Stimulated activated CD4-positive, alpha-beta T cell treated with anti-CD3 and anti-CD28 coated beads, Interleukin-15, amount 100 ng/mL, for 24 hours (primary cell): ENCODE measurements at regions not wholly inside any gene's neighbourhood (a gene's known extent, or its start where the extent isn't known, plus 50 kb on each side); places are given as distances from the start of the nearest gene placed in this dataset.

ENCODE experiments used
- DNase-seq: peaks from one replicate; pipeline ENCODE4 v3.0.0-alpha.2; 2020

DNA sequence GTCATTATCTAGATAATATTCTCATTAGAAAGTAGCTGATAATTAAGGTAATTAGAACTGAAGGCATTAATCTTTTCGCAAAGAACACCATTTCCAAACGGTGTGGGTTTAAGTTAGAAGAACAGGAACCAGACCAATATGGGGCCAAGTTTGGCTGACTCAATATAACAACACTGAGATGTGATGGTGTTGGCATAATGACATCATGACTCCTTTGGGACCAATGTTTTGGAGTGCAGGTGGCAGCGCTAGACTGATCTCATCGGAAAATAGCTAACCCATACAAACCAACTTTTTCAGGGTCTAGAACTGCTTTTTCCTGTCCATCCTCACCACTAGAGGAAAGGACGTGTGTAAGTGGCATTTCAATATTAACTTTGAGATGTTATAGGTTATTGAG lies 1171.7 kb upstream of the ZEB2 start:
- DNase-seq = no peak

DNA sequence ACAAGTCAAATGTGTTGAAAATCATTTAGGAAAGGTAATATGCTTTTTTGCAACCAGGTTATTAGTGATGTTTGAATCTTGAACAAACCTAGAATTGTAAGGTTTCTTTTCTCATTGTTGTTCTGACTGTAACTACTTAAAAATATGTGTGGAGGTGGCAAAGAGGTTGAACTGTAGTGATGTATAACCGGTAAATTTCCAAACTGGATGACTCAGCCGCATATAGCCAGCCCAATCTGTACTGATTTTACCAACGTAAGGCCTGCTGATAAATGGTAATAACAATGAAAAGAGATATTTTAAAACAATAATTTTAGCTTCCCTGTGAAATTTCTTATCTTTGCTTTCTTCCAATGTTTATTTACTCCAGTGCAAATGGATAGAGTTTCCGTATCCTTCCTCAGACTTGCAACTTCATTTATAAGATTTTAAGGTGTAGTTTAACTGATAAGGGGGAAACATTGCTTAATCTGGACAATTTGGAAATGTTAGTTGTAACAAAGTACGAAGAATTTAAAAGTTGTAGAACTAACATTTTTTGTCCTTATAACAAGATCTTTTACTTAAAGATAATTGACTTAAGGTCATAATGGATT lies 1170.4 kb upstream of the ZEB2 start:
- DNase-seq = no peak

DNA sequence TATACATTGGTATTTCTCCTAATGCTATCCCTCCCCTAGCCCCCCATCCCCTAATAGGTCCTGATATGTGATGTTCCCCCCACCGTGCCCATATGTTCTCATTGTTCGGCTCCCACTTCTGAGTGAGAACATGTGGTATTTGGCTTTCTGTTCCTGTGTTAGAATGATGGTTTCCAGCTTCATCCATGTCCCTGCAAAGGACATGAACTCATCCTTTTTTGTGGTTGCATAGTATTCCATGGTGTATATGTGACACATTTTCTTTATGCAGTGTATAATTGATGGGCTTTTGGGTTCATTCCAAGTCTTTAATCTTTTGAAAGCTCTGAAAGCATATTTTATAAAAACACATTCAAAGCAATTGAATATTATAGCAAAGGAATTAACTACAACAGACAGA lies 1169.4 kb upstream of the ZEB2 start:
- DNase-seq = no peak

DNA sequence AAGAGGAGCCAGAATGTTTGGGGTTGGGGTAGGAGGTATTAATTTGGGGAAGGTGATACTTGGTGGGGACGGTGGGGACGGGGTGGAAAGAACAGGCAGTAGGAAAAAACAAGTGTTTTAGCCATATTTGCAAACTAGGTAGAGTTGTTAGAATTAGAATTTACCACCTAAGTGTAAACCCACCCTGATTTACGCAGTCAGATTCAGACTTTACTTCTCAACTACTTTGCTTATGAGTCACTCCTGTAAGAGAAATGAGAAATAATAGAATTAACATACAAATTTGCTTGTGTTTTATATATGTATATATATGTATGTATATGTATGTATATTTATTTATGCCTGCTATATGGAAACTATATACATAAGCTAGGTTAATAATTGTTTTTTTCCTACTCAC lies 1168.2 kb upstream of the ZEB2 start:
- no peak for DNase-seq

DNA sequence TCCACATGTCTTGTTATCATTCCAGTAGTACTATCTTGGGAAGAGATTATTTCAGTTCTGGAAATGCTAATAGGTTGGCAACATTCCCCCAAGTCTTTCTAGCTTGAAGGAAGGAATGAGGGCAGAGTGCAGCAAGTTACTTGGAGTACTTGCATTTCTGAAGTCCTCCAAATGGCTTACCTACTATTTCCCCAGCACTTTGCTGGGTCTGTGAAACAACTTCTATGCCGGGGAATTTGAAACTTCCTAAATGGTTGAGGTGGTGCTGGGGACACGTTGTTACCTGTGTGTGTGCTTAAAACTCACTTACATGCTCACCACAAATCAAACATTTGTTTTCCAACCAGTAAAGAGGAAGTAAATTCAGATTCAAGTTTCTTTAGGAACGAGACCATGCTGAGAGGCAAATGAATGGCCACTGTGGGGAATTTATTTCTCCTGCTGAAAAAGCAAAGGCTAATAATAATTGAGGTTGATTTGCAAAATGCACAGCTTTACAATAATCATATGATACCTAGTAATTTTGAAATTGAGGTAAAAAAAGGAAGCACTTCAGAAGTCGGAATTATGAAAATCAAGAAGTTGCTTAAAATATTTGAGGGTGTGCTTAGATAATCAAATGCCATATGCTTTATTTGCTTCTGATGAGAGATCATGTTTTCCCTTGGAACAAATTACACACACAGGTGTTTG lies 1167.7 kb upstream of the ZEB2 start:
- DNase-seq = no peak

DNA sequence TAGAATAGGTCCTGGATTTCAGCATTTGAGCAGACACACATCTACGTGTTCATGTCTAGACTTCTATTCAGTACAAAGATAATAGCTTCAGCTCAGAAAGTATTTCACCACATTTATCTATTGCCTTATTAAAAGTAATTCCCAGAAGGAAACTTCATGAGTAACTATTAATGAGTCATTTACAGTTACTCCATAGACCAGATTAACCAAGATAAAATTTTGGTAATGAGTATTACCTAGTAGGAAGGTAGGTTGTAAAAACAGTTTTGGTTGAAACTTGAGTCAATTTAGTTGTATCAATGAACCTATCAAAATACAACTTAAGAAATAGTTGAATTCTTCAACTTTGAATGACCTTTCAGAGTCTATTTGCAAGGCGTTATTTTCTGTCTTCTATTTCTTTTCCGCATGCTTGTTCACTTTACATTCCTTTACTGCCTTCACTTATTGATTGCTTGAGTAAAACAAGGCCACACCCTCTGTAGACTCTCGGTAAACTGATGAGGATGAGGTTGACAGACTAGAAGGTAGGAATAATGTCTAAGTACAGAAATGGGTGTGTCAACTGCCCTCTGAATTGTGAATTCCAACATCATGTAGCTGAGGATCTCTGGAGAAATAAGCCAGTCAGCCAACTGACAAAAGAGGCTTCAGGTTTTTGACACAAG lies 1165.6 kb upstream of the ZEB2 start:
- no peak for DNase-seq

DNA sequence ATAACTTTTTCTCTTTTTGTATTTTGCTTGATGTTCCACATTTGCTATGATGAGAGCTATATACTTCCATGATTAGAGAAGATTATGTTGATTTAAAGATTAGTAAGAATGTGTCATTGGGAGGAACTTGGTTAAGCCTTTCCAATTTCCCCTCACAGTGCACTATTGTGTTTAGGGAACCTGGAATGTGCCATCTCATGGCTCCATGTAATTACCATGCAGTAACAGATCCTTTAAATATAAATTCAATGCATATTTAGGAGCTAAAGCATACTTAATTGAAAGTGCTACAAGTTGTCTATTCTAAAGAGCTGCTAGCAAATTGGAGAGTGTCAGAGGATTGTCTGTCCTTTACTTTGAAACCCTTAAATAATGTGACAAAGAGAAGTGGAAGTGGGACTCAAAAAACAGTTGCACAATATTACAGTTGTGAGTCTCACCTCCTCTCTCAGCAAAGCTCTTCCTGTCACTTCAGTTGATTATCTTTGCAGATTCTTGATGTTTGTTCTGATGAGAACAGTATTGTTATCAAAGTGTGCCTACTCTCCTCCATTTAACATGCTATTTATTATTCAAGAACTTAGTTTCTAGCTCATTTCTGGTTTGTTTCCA lies 1162.7 kb upstream of the ZEB2 start:
- DNase-seq = no peak

DNA sequence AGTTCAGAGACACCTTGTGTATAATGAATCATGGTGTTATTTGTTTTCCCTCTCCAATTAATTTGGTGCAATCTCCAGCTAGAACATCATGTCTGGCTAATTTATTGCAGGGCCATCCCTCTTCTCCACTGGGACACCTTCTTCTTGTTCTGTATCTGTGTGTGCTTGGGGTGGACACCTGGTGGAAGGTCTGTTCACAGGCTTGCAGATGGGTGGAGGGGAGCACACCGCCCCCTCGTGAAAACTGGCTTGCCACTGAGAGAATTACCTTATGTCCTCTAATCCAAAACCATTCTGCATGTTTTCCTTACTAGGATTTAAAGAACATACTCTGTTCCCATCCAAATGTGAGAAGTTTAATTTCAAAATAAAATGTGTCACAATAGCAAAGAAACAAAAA lies 1160.4 kb upstream of the ZEB2 start:
- DNase-seq = no peak

DNA sequence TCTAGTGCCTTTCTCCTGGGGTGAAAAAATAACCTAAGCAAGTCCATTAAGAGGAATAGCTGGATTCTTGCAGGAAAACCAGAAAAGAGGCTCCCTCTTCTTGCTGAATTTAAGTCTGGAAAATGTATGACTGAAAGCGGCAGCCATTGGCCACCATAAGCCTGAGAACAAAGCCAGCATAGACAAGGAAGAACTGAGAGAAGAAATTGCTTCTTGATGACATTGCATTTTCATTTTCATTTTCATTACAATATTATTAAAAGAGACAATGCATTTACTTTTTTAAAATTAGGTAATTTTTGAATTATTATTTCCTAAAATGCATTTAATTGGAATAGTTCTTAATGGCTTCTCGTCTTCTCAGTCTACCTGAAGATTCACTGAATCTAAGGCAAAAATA lies 1157.5 kb upstream of the ZEB2 start:
- no peak for DNase-seq

DNA sequence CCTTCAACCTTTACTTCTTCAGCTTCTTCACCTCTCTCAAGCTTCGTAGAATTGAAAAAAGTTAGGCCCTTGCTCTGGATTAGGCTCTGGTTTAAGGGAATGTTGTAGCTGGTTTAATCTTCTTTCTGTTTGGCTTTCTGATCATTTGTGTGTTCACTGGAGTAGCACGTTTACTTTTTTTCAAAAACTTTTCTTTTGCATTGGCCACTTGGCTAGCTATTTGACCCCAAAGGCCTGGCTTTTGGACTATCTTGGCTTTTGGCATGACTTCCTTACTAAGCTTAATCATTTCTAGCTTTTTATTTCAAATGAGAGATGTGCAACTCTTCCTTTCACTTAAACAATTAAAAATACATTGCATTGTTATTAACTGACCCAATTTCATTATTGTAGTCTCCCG lies 1154.8 kb upstream of the ZEB2 start:
- DNase-seq = no peak

DNA sequence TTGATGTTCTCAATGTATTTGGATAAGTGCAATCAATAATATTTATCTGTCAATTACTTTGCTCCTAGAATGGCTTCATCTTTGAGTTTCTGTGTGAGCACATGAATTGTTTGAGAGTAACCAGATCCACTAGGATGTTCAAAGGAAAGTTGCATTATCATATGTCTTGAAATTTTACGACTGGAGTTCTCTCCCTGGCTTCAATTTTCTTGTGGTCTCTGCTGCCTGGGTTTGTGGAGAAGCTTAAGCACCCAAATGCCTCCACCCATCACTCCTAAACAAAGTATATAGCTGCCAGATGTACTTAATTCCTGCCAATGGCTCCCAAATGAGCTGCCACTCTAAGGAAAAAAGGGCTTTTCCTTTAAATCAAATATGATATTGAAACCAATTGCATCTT lies 1149.4 kb upstream of the ZEB2 start:
- no peak for DNase-seq

DNA sequence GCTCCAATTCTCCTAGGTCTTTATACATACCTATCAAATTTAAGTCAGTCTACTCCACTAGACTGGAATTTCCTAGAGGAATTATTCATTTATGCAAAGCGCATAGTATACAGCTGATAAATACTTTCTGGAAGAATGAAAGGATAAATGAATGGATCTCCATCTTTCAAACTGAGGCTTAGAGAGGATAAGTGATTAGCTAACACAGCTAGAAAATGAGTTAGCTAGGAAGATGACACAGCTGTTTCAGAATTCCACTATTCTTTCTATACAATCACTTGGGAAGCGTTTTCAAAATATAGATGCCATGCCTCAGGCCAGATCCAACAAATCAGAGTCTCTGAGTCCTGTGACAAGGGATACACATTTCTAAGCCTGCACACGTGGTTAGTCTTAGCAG lies 1146.6 kb upstream of the ZEB2 start:
- DNase-seq = no peak

DNA sequence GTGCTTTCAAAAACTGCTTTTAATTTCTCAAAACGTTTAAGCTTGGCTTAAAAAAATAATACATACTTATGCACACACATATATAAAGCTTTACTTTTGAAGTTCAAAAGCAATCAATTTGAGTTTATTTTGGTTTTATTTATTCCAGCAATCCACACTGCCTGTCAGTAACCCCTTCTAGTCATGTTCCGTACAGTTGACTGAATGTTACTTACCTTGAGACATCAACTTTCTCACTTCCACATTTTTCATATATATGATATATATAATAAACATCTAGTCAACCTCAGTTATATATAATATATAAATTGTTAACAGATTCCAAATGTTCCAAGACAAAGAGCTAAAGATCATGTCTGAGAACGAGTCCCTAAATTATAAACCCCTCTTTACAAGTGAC lies 1137.3 kb upstream of the ZEB2 start:
- no peak for DNase-seq

DNA sequence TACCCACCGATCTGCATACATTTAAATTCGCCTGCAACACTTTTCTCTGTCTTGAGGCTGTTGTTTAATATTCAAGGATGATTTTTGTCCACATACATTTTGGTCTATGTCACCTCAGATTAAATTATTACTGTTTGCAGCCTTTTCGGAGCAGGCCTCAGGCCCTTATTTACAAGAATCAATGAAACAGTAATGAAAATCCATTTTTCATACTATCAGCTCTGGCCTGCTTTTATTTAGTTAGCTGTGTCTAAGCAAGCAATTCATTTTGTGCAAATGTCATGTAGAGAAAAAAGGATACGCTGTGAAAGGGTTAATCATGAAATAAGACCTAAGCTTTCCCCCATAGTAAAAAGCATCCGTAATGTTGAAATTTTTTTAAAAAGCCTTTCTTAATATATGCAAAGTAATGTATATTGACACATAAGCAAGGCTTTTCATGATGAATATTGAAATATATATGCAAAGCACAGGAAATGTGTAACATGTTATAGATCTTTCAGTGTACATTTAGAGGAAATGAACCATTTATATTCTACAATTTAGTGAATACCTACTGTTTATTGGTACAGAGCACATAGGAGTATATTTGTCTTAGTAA lies 1135.3 kb upstream of the ZEB2 start:
- no peak for DNase-seq

DNA sequence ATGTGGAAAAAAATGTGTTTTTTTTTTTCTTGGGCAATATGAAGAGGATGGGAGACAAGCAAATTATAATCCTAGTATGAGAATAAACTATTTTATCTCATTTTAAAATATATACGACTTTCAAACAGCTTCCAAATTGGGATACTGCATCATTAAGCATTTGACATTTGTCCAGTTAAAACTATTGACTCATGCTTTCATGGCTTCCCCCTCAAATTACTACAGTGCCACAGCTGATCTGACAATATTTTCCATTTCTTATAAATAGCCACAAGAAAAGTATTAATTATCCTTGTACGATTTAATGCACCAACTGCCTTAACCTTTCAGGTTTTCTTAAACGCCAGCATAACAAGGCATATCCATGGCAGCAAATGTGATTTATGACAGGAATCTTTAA lies 1134.8 kb upstream of the ZEB2 start:
- DNase-seq = no peak

DNA sequence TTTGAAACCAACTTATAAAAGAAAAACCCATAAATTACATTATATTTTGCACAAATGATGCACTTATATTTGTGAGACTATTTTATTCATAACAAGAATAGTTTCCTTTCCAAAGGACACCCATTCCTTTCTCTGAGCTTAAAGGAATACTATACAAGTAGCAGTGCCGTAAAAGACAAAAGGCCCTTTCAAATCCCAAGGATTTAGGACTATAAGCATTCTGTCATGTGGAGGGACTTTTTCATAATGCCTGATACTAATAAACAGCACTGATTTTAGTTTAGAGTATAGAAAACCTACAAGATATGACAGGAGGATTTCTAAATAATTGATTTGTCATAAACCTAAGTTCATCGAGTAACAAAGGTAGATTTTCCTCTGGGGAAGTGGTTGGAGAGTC lies 1134.2 kb upstream of the ZEB2 start:
- DNase-seq = no peak

DNA sequence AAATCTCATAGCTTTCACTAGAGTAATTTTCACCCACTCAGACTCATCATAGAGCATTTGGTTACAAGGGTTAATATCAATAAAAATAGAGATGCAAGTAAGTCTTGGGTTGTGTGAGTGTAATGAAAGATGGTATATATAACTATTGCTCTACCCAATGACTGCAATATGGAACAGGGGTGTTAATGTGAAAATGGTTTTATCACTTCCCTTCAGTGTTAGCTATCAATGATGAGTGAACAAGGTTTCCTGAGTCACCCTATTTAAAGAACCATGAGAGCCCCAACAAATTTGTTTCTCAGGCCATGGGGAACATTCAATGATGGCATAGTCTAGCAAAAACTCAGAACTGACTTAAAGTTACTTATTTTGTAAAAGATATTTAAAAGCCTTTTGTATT lies 1133.6 kb upstream of the ZEB2 start:
- DNase-seq = no peak

DNA sequence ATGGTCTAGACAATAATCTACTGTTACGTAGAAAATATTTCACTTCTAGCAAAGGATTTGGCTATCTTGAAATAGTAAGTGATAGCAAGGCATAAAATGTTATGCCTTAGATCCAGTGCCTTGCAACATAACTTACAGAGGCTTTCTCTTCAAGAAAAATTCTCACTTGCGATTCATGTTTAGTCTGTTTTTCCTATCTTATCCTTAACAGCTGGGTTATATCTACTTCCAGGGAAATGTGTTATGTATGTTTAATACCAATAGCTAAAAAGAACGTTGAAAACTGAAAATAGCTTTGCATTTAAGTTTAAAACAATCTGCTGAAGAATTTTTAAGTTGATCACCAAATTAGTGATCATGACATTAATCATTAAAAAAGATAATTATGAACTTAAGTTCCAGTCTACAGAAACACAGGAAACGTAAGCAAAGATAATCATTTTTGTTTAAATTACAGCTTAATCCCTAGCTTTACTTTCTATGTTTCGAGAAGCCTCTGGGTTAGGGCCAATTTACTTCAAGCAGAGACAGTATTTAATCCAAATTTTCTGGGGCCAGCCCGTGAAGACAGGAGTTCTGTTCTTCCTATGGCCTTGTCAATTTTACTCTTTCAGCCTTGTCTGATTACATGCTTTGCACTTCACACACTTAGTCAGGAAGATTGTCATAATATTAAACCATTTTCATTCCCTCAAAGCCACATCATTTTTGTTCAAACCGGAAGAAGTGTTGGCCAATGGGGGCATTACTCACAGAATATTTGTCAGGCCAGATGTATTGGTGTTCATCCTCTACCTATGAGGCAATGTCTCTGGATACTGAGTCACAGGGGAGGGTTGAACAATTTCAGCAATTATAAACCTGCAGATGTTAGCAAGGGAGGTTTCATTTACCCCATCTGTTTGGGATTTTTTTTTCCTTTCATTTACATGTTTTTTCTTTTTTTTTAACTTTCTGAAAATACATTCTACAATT lies 1132.9 kb upstream of the ZEB2 start:
- DNase-seq = no peak

DNA sequence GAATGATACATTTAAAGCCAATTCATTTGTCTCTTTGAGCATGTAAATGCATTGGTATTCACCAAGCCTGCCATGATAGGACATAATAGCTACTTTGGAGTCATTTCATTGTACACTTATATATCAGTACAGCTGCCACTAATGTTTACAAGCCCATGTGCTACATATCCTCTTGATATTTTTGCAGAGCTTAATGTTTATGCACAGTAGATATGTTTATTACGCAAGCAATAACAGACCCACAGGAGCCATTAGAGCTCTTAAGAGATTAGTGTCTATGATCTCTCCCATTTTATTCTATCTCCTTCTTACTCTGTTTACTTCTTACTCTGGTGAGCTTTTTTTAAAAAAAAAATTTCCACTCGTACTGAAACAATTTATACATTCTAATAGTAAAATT lies 1132.1 kb upstream of the ZEB2 start:
- DNase-seq = no peak

DNA sequence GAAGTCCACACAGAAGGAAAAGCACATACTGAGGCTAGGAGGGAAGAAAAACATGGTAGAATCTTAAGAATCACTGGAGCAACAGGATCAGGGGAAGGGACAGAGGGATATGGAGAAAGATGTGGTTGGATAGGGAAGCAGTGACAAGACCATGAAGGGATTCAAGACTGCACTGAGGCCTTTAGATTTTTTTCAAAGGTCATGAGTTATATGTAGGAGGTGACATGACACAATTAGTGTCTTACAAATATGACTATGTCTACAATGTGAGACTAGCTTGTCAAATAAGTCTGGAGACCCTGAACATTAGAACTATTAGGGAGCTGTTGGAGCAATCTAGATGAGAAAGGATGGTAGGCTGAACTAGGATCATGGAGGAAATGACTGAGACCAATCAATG lies 1130.3 kb upstream of the ZEB2 start:
- no peak for DNase-seq

DNA sequence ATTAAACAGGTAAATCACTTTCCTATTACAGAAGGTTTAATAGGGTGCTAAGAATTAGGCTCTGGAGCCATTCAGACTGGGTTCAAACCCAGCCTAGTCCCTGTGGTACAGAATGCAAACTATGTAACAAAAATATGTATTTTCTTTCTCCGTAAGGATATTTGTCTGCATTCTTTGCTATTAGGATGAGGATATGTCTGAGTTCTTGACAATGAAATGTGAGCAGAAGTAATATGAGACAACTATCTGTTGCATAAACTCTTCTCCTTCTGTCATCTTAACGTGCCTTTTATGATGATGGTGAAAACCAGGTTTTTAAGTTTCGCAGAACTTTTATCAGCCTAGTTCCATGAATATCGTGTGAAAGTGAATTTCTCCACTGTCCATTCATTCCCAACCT lies 1129.1 kb upstream of the ZEB2 start:
- DNase-seq = no peak

DNA sequence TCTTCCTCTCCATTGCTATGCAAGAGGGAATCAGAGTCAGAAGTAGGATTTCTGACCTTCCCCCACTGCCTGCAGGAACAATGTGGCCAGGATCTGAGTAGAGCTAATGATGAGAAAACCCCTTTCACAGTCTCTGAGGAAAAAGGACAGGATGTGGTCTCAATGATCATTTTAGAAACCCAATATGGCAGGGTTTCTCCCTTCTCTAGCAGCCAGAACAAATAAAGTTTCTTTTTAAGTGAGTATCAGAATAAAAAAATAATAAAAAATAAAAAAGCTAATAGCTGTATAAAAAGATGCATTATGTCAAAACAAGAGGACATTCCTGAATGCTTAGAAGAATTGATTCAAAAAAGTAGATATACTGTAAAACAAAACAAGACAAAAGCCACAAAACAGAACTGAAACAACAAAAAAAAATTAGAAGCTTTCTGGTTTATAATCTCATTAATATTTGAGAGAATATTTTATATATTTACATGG lies 1124.9 kb upstream of the ZEB2 start:
- no peak for DNase-seq

DNA sequence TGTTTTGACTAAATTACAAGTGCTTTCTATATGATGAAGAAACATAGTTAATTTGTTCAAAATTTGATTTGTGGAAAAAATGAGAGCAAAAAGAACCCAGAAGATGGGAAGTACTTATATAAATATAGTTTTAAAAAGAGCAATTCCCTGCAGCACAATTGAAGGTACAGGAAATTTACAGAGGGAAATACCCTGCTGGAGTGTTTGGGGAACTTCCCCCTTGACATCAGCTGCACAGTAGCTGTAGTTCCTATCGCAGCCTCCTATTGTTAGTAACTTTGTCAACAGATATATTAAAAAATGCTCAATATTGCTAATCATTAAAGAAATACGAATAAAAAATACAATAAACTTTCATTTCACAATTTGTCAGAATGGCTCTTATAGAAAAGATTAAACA lies 1118.8 kb upstream of the ZEB2 start:
- no peak for DNase-seq
